ENCODE measurements at regions not wholly inside any gene's neighbourhood (a gene's known extent, or its start where the extent isn't known, plus 50 kb on each side); places are given as distances from the start of the nearest gene placed in this dataset.

DNA sequence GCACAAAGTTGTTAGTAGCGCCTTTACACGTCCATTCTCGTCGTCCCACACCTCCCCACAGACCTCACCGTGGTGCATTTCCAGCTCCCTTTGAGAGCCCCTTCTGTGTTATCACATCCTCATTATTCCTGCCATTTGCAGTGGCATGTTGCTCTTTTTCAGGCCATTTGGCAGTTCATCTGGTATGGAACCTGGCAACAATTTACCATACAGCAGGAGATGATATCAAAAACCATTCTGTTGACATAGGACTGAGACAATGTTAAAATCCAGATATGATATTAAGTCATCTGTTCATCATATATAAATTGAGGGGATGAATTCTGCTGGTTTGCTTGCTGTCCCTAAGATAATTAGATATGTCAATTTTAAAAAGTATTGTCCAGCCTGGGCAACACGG lies 83.0 kb downstream of the TMEM174 start:
- DNase-seq = no peak

- DNase-seq = no peak
Observed at GRCh38 chr5:73254642-73255041, 81.6 kb downstream of the TMEM174 start.

- DNase-seq = no peak
Observed at GRCh38 chr5:73253047-73253660, 80.2 kb downstream of the TMEM174 start.

- DNase-seq = no peak
Observed at GRCh38 chr5:73250645-73251044, 77.7 kb downstream of the TMEM174 start.

- no peak for DNase-seq
Observed at GRCh38 chr5:73242735-73243134, 69.7 kb downstream of the TMEM174 start.

DNA sequence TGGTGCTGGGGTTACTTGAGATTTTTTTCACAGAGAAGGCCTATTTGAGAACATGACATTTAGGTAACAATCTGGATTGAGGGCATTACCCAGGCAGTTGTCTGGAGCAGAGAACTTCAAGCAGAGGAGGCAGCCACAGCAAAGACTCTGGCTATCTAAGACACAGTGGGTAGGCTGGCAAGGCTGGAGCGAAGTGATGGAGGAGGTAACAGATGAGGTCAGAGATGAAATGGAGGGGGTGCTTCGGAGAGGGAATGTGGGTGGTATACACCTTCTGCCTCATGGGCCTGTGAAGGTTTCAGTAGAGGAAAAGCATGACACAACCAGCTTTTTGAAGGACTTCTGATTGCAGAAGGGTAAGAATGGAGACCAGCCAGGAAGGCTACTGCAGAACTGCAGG lies 65.9 kb downstream of the TMEM174 start:
- no peak for DNase-seq

DNA sequence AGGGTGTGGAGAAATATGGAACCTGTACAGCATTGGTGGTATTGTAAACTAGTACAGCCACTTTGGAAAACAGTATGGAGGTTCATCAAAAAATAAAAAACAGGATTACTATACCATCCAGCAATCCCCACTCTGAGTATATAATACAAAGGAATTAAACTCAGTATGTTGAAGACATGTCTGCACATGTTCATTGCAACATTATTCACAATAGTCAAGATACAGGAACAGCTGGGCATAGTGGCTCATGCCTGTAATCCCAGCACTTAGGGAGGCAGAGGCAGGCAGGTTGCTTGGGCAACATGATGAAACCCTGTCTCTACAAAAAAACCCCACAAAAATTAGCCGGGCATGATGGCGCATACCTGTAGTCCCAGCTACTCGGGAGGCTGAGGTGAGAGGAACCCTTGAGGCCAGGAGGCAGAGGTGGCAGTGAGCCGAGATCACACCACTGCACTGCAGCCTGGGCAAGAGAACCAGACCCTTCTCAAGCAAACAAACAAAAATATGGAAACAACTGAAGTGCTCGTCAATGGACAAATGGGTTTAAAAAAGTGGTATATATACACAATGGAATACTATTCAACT lies 63.6 kb downstream of the TMEM174 start:
- no peak for DNase-seq

- no peak for DNase-seq
Observed at GRCh38 chr5:73234204-73234555, 61.2 kb downstream of the TMEM174 start.

GRCh38 chr5:73233461-73234203 lies 60.6 kb downstream of the TMEM174 start:
- DNase-seq = no peak

DNA sequence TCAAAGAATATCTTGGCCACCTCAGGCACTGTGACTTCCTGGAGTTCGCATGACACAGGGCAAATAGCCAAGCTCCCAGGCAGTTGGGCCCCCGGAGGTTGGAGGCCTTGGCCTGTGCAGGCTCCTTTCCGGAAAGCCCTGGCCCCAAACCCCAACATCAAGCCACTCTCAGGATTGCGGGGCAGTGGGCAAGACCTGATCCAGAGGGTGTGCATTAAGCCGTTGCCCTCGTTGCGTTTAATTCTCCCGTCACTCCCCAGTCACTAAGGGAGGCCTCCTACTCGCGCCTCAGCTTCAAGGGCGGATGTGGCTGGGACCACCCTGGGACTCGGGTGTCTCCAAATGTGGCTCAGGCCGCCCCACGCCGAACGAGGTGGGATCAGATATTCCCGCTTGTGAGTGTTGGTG lies 60.1 kb downstream of the TMEM174 start:
- no peak for DNase-seq

- no peak for DNase-seq
Observed at GRCh38 chr5:73232266-73233041, 59.5 kb downstream of the TMEM174 start.

GRCh38 chr5:73231246-73231778 lies 58.3 kb downstream of the TMEM174 start:
- no peak for DNase-seq

DNA sequence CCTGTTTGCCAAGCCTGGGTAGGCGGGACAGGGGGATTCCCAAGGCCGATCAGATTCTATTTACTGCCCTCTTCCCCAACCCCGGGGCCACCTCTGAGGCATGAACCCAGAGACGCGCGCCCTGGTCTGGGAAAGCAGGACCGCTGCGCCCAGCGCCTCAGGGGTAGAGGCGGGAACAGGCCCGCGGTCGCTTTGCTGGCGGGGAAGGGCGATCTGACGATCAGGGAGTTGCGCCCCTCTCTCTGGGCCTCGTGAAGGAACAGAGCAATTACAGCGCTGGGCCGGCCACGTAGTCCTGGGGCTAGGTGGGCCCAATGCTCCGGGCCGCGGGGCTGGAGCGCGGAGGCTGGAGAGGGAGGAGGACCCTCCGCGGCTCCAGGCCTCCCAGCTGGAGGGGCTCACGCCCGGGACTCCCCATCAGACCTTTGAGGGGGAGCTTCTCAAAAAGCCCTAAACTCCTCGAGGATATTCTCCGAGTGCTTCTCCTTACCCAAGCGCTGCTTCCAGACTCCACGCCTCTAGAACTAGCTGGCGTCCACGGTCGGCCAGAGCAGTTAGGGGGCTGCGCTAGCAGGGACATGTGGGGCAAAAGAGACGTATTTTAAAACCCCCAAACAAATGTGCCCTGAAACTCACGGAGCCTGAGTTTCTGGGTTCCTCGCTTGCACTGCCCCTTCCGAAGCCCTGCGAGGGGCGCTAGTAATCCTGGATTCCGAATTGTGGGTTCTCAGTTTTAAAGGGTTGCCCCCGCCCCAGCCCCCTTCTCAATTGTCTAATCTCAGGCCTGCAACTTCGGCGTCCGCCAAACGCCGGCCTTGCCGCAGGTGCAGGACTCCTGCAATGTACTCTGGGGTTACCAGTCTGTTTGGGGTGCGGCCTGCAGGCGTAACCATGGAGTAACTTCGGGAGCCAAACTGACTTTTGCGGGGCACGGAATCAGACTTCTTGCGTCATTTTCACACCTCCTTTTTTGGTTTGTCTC lies 57.6 kb downstream of the TMEM174 start:
- no peak for DNase-seq

DNA sequence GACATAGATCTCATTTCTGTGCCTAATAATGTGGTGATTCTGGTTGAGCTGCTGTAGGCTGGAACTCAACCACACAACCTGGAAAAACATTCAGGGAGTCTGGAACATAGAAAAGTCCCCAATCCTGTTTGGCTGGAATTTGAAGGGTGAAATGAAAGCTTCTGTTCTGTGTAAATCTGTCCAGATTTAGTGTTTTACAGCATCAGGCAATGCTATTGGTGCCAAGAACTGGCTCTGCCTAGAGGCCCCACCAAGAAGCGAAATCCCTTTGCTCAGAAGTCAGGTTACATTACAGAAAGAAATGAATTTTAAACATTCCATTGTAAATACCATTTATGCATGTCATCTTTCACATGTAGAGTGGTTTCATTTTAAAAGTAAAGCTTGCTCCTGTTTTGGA lies 56.3 kb downstream of the TMEM174 start:
- DNase-seq = no peak

DNA sequence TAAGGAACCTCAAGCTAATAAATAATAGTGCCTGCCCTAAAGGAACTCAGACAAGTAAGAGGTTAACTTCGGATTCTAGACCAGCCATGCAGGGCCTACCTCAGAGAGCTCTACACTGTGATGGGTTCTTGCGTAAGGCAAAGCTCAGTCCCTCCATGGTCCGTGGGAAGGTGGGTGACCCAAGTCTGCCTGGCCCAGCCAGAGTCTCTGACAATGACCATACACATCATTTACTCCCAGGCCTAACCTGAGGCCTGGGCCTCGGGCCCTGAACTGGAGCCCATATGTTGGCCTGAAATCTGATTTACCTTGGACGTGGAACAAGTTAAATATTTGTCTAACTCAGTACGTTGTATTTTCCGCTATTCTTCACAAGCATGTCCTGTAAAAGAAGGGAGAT lies 55.1 kb downstream of the TMEM174 start:
- DNase-seq = no peak

Data from effector CD4-positive, alpha-beta T cell (primary cell).